Rectal smooth muscle tissue (tissue), 1 donor: ENCODE measurements at regions not wholly inside any gene's neighbourhood (a gene's known extent, or its start where the extent isn't known, plus 50 kb on each side); places are given as distances from the start of the nearest gene placed in this dataset.

ENCODE experiments used
- H3K27ac ChIP-seq: one replicate; pipeline ENCODE4 v1.7.0; 2013; ENCODE audit warnings: low read depth, low read length, inconsistent platforms
- H3K27me3 ChIP-seq: one replicate; pipeline ENCODE4 v1.7.0; 2013; ENCODE audit warnings: low read length; ENCODE audit not compliant: control insufficient read depth, insufficient read depth
- H3K36me3 ChIP-seq: one replicate; pipeline ENCODE4 v1.7.0; 2013; ENCODE audit warnings: low read length; ENCODE audit not compliant: control insufficient read depth, insufficient read depth
- H3K4me1 ChIP-seq: one replicate; pipeline ENCODE4 v1.7.0; 2013; ENCODE audit warnings: low read length; ENCODE audit not compliant: control insufficient read depth, insufficient read depth
- H3K4me3 ChIP-seq: one replicate; pipeline ENCODE4 v1.7.0; 2013; ENCODE audit warnings: low read length
- H3K9ac ChIP-seq: one replicate; pipeline ENCODE4 v1.7.0; 2013; ENCODE audit warnings: low read length

GRCh38 chr18:37717656-37718055, 152.1 kb upstream of the CELF4 start:
- H3K27me3 ChIP-seq, result no peaks in the 10 kb centered on the region
- H3K9ac ChIP-seq, result no peak overlapping the region
- no peak overlapping the region for H3K27ac ChIP-seq
- H3K36me3 ChIP-seq, result no peaks in the 10 kb centered on the region
- H3K4me3 ChIP-seq, result no peak overlapping the region
- H3K4me1 ChIP-seq, result no peaks in the 10 kb centered on the region

GRCh38 chr18:37717098-37717497, 151.5 kb upstream of the CELF4 start:
- Histone ChIP-seq H3K27me3 (no peaks in the 10 kb centered on the region), H3K36me3 (no peaks in the 10 kb centered on the region), H3K9ac (no peak overlapping the region), H3K27ac (no peak overlapping the region), H3K4me1 (no peaks in the 10 kb centered on the region), H3K4me3 (no peak overlapping the region)

- Histone ChIP-seq H3K27ac (no peak overlapping the region), H3K9ac (no peak overlapping the region), H3K4me3 (no peak overlapping the region), H3K27me3 (no peaks in the 10 kb centered on the region), H3K4me1 (no peaks in the 10 kb centered on the region), H3K36me3 (no peaks in the 10 kb centered on the region)
Observed at GRCh38 chr18:37716106-37716735, 150.6 kb upstream of the CELF4 start.

GRCh38 chr18:37714691-37715090, 149.1 kb upstream of the CELF4 start:
- H3K4me3 ChIP-seq, result no peak overlapping the region
- H3K4me1 ChIP-seq, result no peaks in the 10 kb centered on the region
- H3K9ac ChIP-seq, result no peak overlapping the region
- no peak overlapping the region for H3K27ac ChIP-seq
- H3K27me3 ChIP-seq, result no peaks in the 10 kb centered on the region
- no peaks in the 10 kb centered on the region for H3K36me3 ChIP-seq

- Histone ChIP-seq H3K27me3 (no peaks in the 10 kb centered on the region), H3K9ac (no peak overlapping the region), H3K4me1 (no peaks in the 10 kb centered on the region), H3K36me3 (no peaks in the 10 kb centered on the region), H3K4me3 (no peak overlapping the region), H3K27ac (no peak overlapping the region)
Observed at GRCh38 chr18:37712776-37713175, 147.2 kb upstream of the CELF4 start.

GRCh38 chr18:37711766-37712505, 146.3 kb upstream of the CELF4 start:
- no peaks in the 10 kb centered on the region for H3K27me3 ChIP-seq
- H3K4me3 ChIP-seq, result no peak overlapping the region
- no peak overlapping the region for H3K9ac ChIP-seq
- no peaks in the 10 kb centered on the region for H3K36me3 ChIP-seq
- H3K27ac ChIP-seq, result no peak overlapping the region
- H3K4me1 ChIP-seq, result no peaks in the 10 kb centered on the region

- no peaks in the 10 kb centered on the region for H3K36me3 ChIP-seq
- H3K27me3 ChIP-seq, result no peaks in the 10 kb centered on the region
- H3K4me1 ChIP-seq, result no peaks in the 10 kb centered on the region
- H3K27ac ChIP-seq, result no peak overlapping the region
- H3K4me3 ChIP-seq, result no peak overlapping the region
- no peak overlapping the region for H3K9ac ChIP-seq
Observed at GRCh38 chr18:37710726-37711125, 145.1 kb upstream of the CELF4 start.

- Histone ChIP-seq H3K27me3 (no peaks in the 10 kb centered on the region), H3K9ac (no peak overlapping the region), H3K4me3 (no peak overlapping the region), H3K36me3 (no peaks in the 10 kb centered on the region), H3K4me1 (no peaks in the 10 kb centered on the region), H3K27ac (no peak overlapping the region)
Observed at GRCh38 chr18:37709740-37710139, 144.1 kb upstream of the CELF4 start.

- H3K27ac ChIP-seq, result no peak overlapping the region
- H3K27me3 ChIP-seq, result no peaks in the 10 kb centered on the region
- H3K4me1 ChIP-seq, result no peaks in the 10 kb centered on the region
- no peak overlapping the region for H3K4me3 ChIP-seq
- H3K9ac ChIP-seq, result no peak overlapping the region
- H3K36me3 ChIP-seq, result no peaks in the 10 kb centered on the region
Observed at GRCh38 chr18:37705016-37705415, 139.4 kb upstream of the CELF4 start.

GRCh38 chr18:37702841-37703240, 137.2 kb upstream of the CELF4 start:
- Histone ChIP-seq H3K27ac (no peak overlapping the region), H3K36me3 (no peaks in the 10 kb centered on the region), H3K9ac (no peak overlapping the region), H3K4me3 (no peak overlapping the region), H3K4me1 (no peaks in the 10 kb centered on the region), H3K27me3 (no peaks in the 10 kb centered on the region)

GRCh38 chr18:37701967-37702366, 136.4 kb upstream of the CELF4 start:
- Histone ChIP-seq H3K27ac (no peak overlapping the region), H3K27me3 (no peaks in the 10 kb centered on the region), H3K36me3 (no peaks in the 10 kb centered on the region), H3K4me3 (no peak overlapping the region), H3K9ac (no peak overlapping the region), H3K4me1 (no peaks in the 10 kb centered on the region)

GRCh38 chr18:37698508-37699040, 133.0 kb upstream of the CELF4 start:
- no peaks in the 10 kb centered on the region for H3K36me3 ChIP-seq
- no peak overlapping the region for H3K4me3 ChIP-seq
- no peak overlapping the region for H3K27ac ChIP-seq
- H3K27me3 ChIP-seq, result no peaks in the 10 kb centered on the region
- H3K9ac ChIP-seq, result no peak overlapping the region
- H3K4me1 ChIP-seq, result no peaks in the 10 kb centered on the region

GRCh38 chr18:37694516-37694915, 128.9 kb upstream of the CELF4 start:
- H3K4me1 ChIP-seq, result no peaks in the 10 kb centered on the region
- H3K9ac ChIP-seq, result no peak overlapping the region
- no peaks in the 10 kb centered on the region for H3K36me3 ChIP-seq
- H3K27ac ChIP-seq, result no peak overlapping the region
- H3K27me3 ChIP-seq, result no peaks in the 10 kb centered on the region
- H3K4me3 ChIP-seq, result no peak overlapping the region
